ENCODE measurements at regions not wholly inside any gene's neighbourhood (a gene's known extent, or its start where the extent isn't known, plus 50 kb on each side); places are given as distances from the start of the nearest gene placed in this dataset.

GRCh38 chr4:123133397-123134050 lies 211.1 kb upstream of the NUDT6 start:
- 70% methylated on average over 4 of the region's 4 CpGs for whole genome bisulfite sequencing
- intact Hi-C loops (cut with DNase I) = no loop called here

GRCh38 chr4:123144616-123145015 lies 222.2 kb upstream of the NUDT6 start:
- TF ChIP-seq EP300 (IDR thresholded peaks at IDR 0.05) (no peak), POLR2A (IDR thresholded peaks at IDR 0.05; ENCODE audit: low read depth) (no peak), POLR2AphosphoS5 (IDR thresholded peaks at IDR 0.05) (no peak), CTCF (IDR thresholded peaks at IDR 0.05) (no peak)
- Histone ChIP-seq H3K36me3 (no peaks in the 10 kb centered on the region), H3K4me1 (no peaks in the 10 kb centered on the region), H3K27me3 (no peaks in the 10 kb centered on the region), H3K27ac (replicated peaks in 1 of 4) (no peak overlapping the region), H3K4me3 (no peak overlapping the region), H3K9me3 (no peaks in the 10 kb centered on the region)
- no peak for DNase-seq (ENCODE audit: extremely low spot score)
- intact Hi-C loops (cut with DNase I) = no loop called here

More at GRCh38 chr4:123133397-123134050, 211.1 kb upstream of the NUDT6 start:
- Histone ChIP-seq H3K9me3 (no peaks in the 10 kb centered on the region), H3K27ac (replicated peaks in 1 of 4) (no peak overlapping the region), H3K27me3 (no peaks in the 10 kb centered on the region), H3K4me1 (no peaks in the 10 kb centered on the region), H3K4me3 (no peak overlapping the region), H3K36me3 (no peaks in the 10 kb centered on the region)
- no peak for TF ChIP-seq EP300 (IDR thresholded peaks at IDR 0.05)
- TF ChIP-seq POLR2A (IDR thresholded peaks at IDR 0.05; ENCODE audit: low read depth) = no peak
- no peak for TF ChIP-seq POLR2AphosphoS5 (IDR thresholded peaks at IDR 0.05)
- TF ChIP-seq CTCF (IDR thresholded peaks at IDR 0.05) = no peak
- DNase-seq (ENCODE audit: extremely low spot score) = no peak

- H3K36me3 ChIP-seq = no peaks in the 10 kb centered on the region
- H3K4me3 ChIP-seq = no peak overlapping the region
- H3K4me1 ChIP-seq = no peaks in the 10 kb centered on the region
- no peaks in the 10 kb centered on the region for H3K27me3 ChIP-seq
- intact Hi-C loops (cut with DNase I) = no loop called here
- no peak for TF ChIP-seq CTCF (IDR thresholded peaks at IDR 0.05)
- no peak for TF ChIP-seq EP300 (IDR thresholded peaks at IDR 0.05)
- no peak for TF ChIP-seq POLR2AphosphoS5 (IDR thresholded peaks at IDR 0.05)
- TF ChIP-seq POLR2A (IDR thresholded peaks at IDR 0.05; ENCODE audit: low read depth) = no peak
- DNase-seq (ENCODE audit: extremely low spot score) = no peak
- H3K9me3 ChIP-seq = no peaks in the 10 kb centered on the region
- no peak overlapping the region for H3K27ac ChIP-seq (replicated peaks in 1 of 4)
- 50% methylated on average over 3 of the region's 3 CpGs for WGBS
Measured at GRCh38 chr4:123158576-123158975, 236.2 kb upstream of the NUDT6 start.

DNA sequence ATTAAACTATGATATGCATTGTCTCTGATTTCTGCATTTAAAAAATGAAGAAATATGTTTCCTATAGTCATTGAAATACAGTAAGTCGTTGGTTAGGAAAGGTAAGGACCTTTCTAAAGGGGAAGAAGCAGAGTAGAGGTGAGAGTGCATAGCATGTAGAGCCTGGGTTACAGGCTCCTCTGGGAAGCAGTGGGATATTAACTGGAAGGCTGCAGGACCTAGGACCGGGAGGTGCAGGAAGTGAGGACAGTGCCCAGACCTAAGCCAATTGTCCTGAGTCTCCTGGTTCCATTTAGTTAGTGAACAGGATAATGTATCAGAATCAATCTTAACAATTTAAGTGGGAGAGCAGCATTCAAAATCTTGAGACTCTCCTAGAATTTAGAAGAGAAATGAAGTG lies 237.1 kb upstream of the NUDT6 start:
- TF ChIP-seq EP300 (IDR thresholded peaks at IDR 0.05) = no peak
- TF ChIP-seq CTCF (IDR thresholded peaks at IDR 0.05) = no peak
- no peak for DNase-seq (ENCODE audit: extremely low spot score)
- 58% methylated on average over 2 of the region's 2 CpGs for WGBS

GRCh38 chr4:123162859-123163258 lies 233.7 kb upstream of the SPRY1 start:
- DNase-seq (ENCODE audit: extremely low spot score) = no peak
- Histone ChIP-seq H3K9me3 (no peaks in the 10 kb centered on the region), H3K27me3 (no peaks in the 10 kb centered on the region), H3K4me3 (no peak overlapping the region), H3K27ac (replicated peaks in 1 of 4) (no peak overlapping the region), H3K4me1 (no peaks in the 10 kb centered on the region), H3K36me3 (no peaks in the 10 kb centered on the region)
- TF ChIP-seq EP300 (IDR thresholded peaks at IDR 0.05) (no peak), CTCF (IDR thresholded peaks at IDR 0.05) (no peak), POLR2AphosphoS5 (IDR thresholded peaks at IDR 0.05) (no peak), POLR2A (IDR thresholded peaks at IDR 0.05; ENCODE audit: low read depth) (no peak)
- intact Hi-C loops (cut with DNase I) = no loop called here
- 96% methylated on average over 4 of the region's 4 CpGs for WGBS

More for the DNA sequence above, 237.1 kb upstream of the NUDT6 start:
- intact Hi-C loops (cut with DNase I) = no loop called here
- Histone ChIP-seq H3K9me3 (no peaks in the 10 kb centered on the region), H3K4me1 (no peaks in the 10 kb centered on the region), H3K4me3 (no peak overlapping the region), H3K27ac (replicated peaks in 1 of 4) (no peak overlapping the region), H3K27me3 (no peaks in the 10 kb centered on the region), H3K36me3 (no peaks in the 10 kb centered on the region)

Data from esophagus muscularis mucosa (tissue), 4 donors.